GM12878 (cell line): ENCODE measurements at regions not wholly inside any gene's neighbourhood (a gene's known extent, or its start where the extent isn't known, plus 50 kb on each side); places are given as distances from the start of the nearest gene placed in this dataset.

Experiments
- ATAC-seq: fragments of 200-7000 bp; cut with Tn5 transposase; 3 replicates; pipeline ENCODE4 v1.9.1; 2020; ENCODE audit warnings: mild to moderate bottlenecking, moderate library complexity
- BruUV-seq: library from RNA; stranded (reverse); fragments of 400-500 nt; replicated peaks from 2 replicates; lab custom pipeline; 2021; lab: Mats Ljungman, UMichigan
- CTCF ChIA-PET: fragments of 300-600 bp; sonication (Branson Sonifier 250); formaldehyde crosslinking; extraction: SDS; loops from one replicate; lab custom pipeline; 2021; ENCODE audit warnings: inconsistent platforms; lab: Yijun Ruan, JAX
- POLR2A ChIA-PET: fragments of 350-600 bp; formaldehyde crosslinking; extraction: SDS; loops from one replicate; lab custom pipeline; 2021; ENCODE audit warnings: inconsistent platforms; lab: Charles Lee
- RAD21 ChIA-PET: fragments of 300-600 bp; sonication (Branson Sonifier 250); formaldehyde crosslinking; loops from one replicate; lab custom pipeline; 2023; ENCODE audit warnings: antibody characterized with exemption; ENCODE audit not compliant: unreplicated experiment; lab: Charles Lee
- SMC1A ChIA-PET: fragments of 300-600 bp; sonication (Branson Sonifier 250); formaldehyde crosslinking; loops from one replicate; lab custom pipeline; 2023; ENCODE audit not compliant: unreplicated experiment, uncharacterized antibody; lab: Charles Lee
- DNase-seq: peaks from one replicate; pipeline ENCODE4 v3.0.0-alpha.2; 2011; ENCODE audit warnings: low read depth, low spot score
- FAIRE-seq: peaks from 3 replicates; lab custom pipeline; 2011; peaks lifted over from hg19 to GRCh38; lab: Jason Lieb, UNC
- H2AFZ ChIP-seq: 2 replicates; pipeline ENCODE4 v1.6.0; 2011; ENCODE audit warnings: low read depth, low read length, control low read depth; ENCODE audit not compliant: control insufficient read depth
- H3K27ac ChIP-seq: 2 replicates; pipeline ENCODE4 v1.5.1; 2011; ENCODE audit warnings: control low read depth; ENCODE audit not compliant: control insufficient read depth, insufficient read depth
- H3K27me3 ChIP-seq, 2 experiments: replicated peaks in 1 of 2; 2 replicates each; pipeline versions ENCODE4 v1.6.0 to v1.6.1; 2011; ENCODE audit warnings: low read length in 1 of 2; ENCODE audit not compliant: control insufficient read depth in 2 of 2, insufficient read depth in 2 of 2
- H3K36me3 ChIP-seq, 2 experiments: 2 replicates each; pipeline ENCODE4 v1.5.1; 2011; ENCODE audit warnings: low read length in 1 of 2; ENCODE audit not compliant: control insufficient read depth in 2 of 2, insufficient read depth in 2 of 2
- H3K4me1 ChIP-seq: 2 replicates; pipeline ENCODE4 v1.6.1; 2011; ENCODE audit warnings: mild to moderate bottlenecking, low read length, moderate library complexity, mixed read lengths; ENCODE audit not compliant: control insufficient read depth, insufficient read depth
- H3K4me2 ChIP-seq: 2 replicates; pipeline ENCODE4 v1.6.0; 2011; ENCODE audit warnings: control low read depth; ENCODE audit not compliant: control insufficient read depth, insufficient read depth
- H3K4me3 ChIP-seq: fragments of 200-600 bp; sonication (generic); 2 replicates; pipeline ENCODE4 v1.5.1; 2016
- H3K79me2 ChIP-seq: 2 replicates; pipeline ENCODE4 v1.6.0; 2011; ENCODE audit warnings: low read length; ENCODE audit not compliant: control insufficient read depth, insufficient read depth
- H3K9ac ChIP-seq: 2 replicates; pipeline ENCODE4 v1.8.0; 2011; ENCODE audit warnings: low read length, control low read depth, mixed read lengths; ENCODE audit not compliant: control insufficient read depth, insufficient read depth
- H3K9me3 ChIP-seq: replicated peaks from 3 replicates; pipeline ENCODE4 v1.5.1; 2011; ENCODE audit warnings: mild to moderate bottlenecking, low read length; ENCODE audit not compliant: control insufficient read depth, insufficient read depth
- H4K20me1 ChIP-seq: 2 replicates; pipeline ENCODE4 v1.6.0; 2011; ENCODE audit not compliant: control insufficient read depth, insufficient read depth
- CEBPZ ChIP-seq: fragments of 150-350 bp; IDR thresholded peaks from 2 replicates; pipeline ENCODE4 v1.6.1; 2016; ENCODE audit warnings: low read depth, low read length
- CHD2 ChIP-seq: IDR thresholded peaks from 2 replicates; pipeline ENCODE4 v1.6.1; 2011; ENCODE audit warnings: low read depth, low read length, improper control_type of control experiment, borderline replicate concordance
- EED ChIP-seq: sonication (generic); IDR thresholded peaks from 2 replicates; pipeline ENCODE4 v1.6.1; 2016; ENCODE audit warnings: antibody characterized with exemption, low read depth
- EGR1 ChIP-seq, 2 experiments: IDR thresholded peaks; 1 replicate in 1 of 2; 2 replicates in 1 of 2; pipeline ENCODE4 v1.6.1; 2011 to 2012; ENCODE audit warnings: low read depth in 2 of 2, low read length in 2 of 2, borderline replicate concordance in 1 of 2, mild to moderate bottlenecking in 1 of 2, moderate library complexity in 1 of 2
- GATAD2B ChIP-seq: fragments of 450-650 bp; conservative IDR thresholded peaks from 2 replicates; pipeline ENCODE4 v1.6.1; 2017; ENCODE audit warnings: low read depth, mild to moderate bottlenecking, moderate library complexity
- HDAC6 ChIP-seq: fragments of 200-600 bp; sonication (generic); IDR thresholded peaks from one replicate; pipeline ENCODE4 v1.8.0; 2017; ENCODE audit warnings: antibody characterized with exemption; ENCODE audit not compliant: unreplicated experiment
- JUND ChIP-seq: IDR thresholded peaks from 2 replicates; pipeline ENCODE4 v1.6.1; 2012; ENCODE audit warnings: low read depth, mild to moderate bottlenecking, low read length, improper control_type of control experiment, moderate library complexity
- KLF5 ChIP-seq: fragments of 450-650 bp; IDR thresholded peaks from 2 replicates; pipeline ENCODE4 v1.6.1; 2014; ENCODE audit warnings: mild to moderate bottlenecking; ENCODE audit not compliant: partially characterized antibody
- MTA3 ChIP-seq: IDR thresholded peaks from 2 replicates; pipeline ENCODE4 v1.6.1; 2012; ENCODE audit warnings: low read length, inconsistent platforms, borderline replicate concordance
- NR2C1 ChIP-seq: fragments of 450-650 bp; IDR thresholded peaks from 2 replicates; pipeline ENCODE4 v1.6.1; 2017; ENCODE audit warnings: antibody characterized with exemption, mild to moderate bottlenecking, moderate library complexity
- PBX3 ChIP-seq: IDR thresholded peaks from 2 replicates; pipeline ENCODE4 v1.6.1; 2011; ENCODE audit warnings: mild to moderate bottlenecking, low read depth, low read length, moderate library complexity; ENCODE audit not compliant: insufficient replicate concordance
- RCOR1 ChIP-seq: conservative IDR thresholded peaks from 2 replicates; pipeline ENCODE4 v1.6.1; 2012; ENCODE audit warnings: low read depth, low read length, improper control_type of control experiment
- RELA ChIP-seq: fragments of 450-650 bp; IDR thresholded peaks from 2 replicates; pipeline ENCODE4 v1.8.0; 2014; ENCODE audit warnings: borderline replicate concordance; ENCODE audit not compliant: partially characterized antibody
- RFX5 ChIP-seq: IDR thresholded peaks from 2 replicates; pipeline ENCODE4 v1.6.1; 2011; ENCODE audit warnings: low read depth, low read length, improper control_type of control experiment
- TARDBP ChIP-seq: IDR thresholded peaks from 2 replicates; pipeline ENCODE4 v1.6.1; 2016; ENCODE audit warnings: borderline replicate concordance
- TCF7 ChIP-seq: IDR thresholded peaks from 2 replicates; pipeline ENCODE4 v1.6.1; 2014; ENCODE audit warnings: antibody characterized with exemption, borderline replicate concordance
- ZBED1 ChIP-seq: IDR thresholded peaks from 2 replicates; pipeline ENCODE4 v1.6.1; 2016; ENCODE audit warnings: borderline replicate concordance
- ZZZ3 ChIP-seq: IDR thresholded peaks from 2 replicates; pipeline ENCODE4 v1.6.1; 2011; ENCODE audit warnings: low read depth; ENCODE audit not compliant: control insufficient read depth, insufficient read length
- WGBS: methylation state at CpG from one replicate; pipeline ENCODE4 v1.1.6; 2016; ENCODE audit warnings: low lambda C conversion rate; ENCODE audit not compliant: insufficient replicate concordance, insufficient coverage; ENCODE audit errors: missing lambda C conversion rate; 5-methylcytosine and 5-hydroxymethylcytosine counted together
- in situ Hi-C: fragments of 300-500 bp; cut with MboI; formaldehyde crosslinking; loops from 9 replicates; pipeline ENCODE4 v1.14.3; 2018; ENCODE audit warnings: mixed read lengths
- intact Hi-C: fragments of 100-400 bp; cut with micrococcal nuclease; formaldehyde crosslinking; loops from one replicate; pipeline ENCODE4 v1.14.2; 2022; ENCODE audit not compliant: unreplicated experiment

- TF ChIP-seq CEBPZ: no peak
- TF ChIP-seq RCOR1: no peak
- TF ChIP-seq CHD2: no peak
- TF ChIP-seq ZZZ3: no peak
- TF ChIP-seq TCF7: no peak
- TF ChIP-seq EGR1 (IDR thresholded peaks at IDR 0.05; ENCODE audit: borderline replicate concordance in 1 of 2, low read depth in 2 of 2, low read length in 2 of 2): no peak
- no peak for TF ChIP-seq RFX5
- TF ChIP-seq HDAC6: no peak
- no peak for TF ChIP-seq GATAD2B
- no peak for TF ChIP-seq EED
- TF ChIP-seq MTA3: no peak
- TF ChIP-seq NR2C1: no peak
- no peak for TF ChIP-seq TARDBP
- no peak for TF ChIP-seq JUND
- no peak for TF ChIP-seq ZBED1
- no peak for TF ChIP-seq KLF5
- TF ChIP-seq PBX3: no peak
- TF ChIP-seq RELA: no peak
- BruUV-seq: no TSS peak
- ATAC-seq (no peak), FAIRE-seq (no peak), DNase-seq (no peak)
- Histone ChIP-seq H4K20me1 (no peaks in the 10 kb centered on the region), H3K4me2 (no peak overlapping the region), H3K4me3 (no peak overlapping the region), H3K36me3 (no peaks in the 10 kb centered on the region), H3K27me3 (no peaks in the 10 kb centered on the region), H3K9me3 (no peaks in the 10 kb centered on the region), H3K9ac (no peak overlapping the region), H3K79me2 (no peaks in the 10 kb centered on the region), H2AFZ (no peak overlapping the region), H3K27ac (no peak overlapping the region), H3K4me1 (peaks cover 22% of the 10 kb centered on the region)
- WGBS: 33% methylated on average over 4 of the region's 4 CpGs
- ChIA-PET CTCF (no interaction called here), POLR2A (no interaction called here), RAD21 (no interaction called here), SMC1A (no interaction called here)
- intact Hi-C loops (no loop called here), in situ Hi-C loops (no loop called here)
Observed at GRCh38 chr3:159189994-159190669, 388.3 kb downstream of the MFSD1 start.
